HG02588 (cell line): ENCODE measurements at regions not wholly inside any gene's neighbourhood (a gene's known extent, or its start where the extent isn't known, plus 50 kb on each side); places are given as distances from the start of the nearest gene placed in this dataset.

Source experiments
- ATAC-seq: cut with Tn5 transposase; IDR thresholded peaks from one replicate; pipeline ENCODE4 v1.9.1; 2021; ENCODE audit warnings: mild to moderate bottlenecking, moderate library complexity; ENCODE audit not compliant: unreplicated experiment

GRCh38 chr2:217749008-217749407 is 253.8 kb downstream of the TNS1 start:
- ATAC-seq: no peak

DNA sequence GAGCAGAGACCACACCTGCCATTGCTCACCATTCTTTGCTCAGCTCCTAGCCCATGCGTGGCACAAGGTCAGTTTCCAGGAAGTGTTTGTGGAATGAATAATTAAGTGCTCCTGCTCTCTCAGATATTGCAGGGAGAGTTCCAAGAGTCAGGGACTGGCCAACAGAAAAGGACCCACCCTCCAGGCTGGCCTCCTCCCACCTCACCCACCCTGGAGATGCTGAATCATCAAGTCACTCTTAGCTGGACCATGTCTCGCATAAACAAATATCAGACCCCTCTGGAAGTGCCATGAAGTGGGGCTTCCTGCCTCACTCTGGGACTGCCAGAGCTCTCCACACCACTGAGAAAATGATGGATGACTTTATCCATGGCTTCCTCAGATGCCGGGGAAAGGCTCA is 256.0 kb downstream of the TNS1 start:
- ATAC-seq: no peak

GRCh38 chr2:217743966-217744761 is 258.6 kb downstream of the TNS1 start:
- ATAC-seq: no peak

DNA sequence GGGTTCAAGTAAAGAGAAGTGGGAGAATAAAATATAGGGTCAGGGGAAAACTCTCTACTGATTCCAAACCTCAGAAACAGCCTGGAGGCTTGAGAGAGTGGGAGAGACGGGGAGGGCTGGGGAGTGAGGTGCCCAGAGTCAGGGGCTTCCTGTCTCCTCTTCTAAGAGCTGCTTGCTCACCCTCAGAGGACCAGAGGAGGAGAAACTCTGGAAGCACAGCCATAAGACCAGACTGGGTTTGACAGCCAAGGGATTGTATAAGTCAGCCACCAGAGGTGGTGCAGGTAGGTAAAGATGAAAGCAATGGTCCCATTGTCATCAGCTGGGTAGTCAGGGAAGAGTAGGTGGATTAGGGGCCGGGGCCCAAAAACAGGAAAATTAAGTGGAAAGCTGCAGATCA is 259.4 kb downstream of the TNS1 start:
- ATAC-seq: no peak

- ATAC-seq: no peak
Observed at GRCh38 chr2:217742841-217743240, 260.0 kb downstream of the TNS1 start.

DNA sequence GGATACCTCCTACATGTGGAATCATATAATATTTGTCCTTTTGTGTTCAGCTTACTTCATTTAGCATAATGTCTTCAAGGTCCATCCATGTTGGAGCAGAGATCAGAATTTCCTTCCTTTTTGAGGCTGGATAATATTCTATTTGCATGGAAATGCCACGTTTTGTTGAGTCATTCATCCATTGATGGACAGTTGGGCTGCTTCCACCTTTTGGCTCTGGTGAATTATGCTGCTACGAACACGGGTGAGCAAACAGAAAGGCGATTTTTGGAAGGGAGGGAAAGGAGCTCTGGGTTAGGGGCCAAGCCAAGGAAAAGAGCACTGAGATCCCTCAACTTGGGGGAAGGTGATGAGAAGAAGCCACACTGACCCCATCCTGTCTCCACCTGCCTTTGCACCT is 260.5 kb downstream of the TNS1 start:
- ATAC-seq: no peak

- ATAC-seq: no peak
Observed at GRCh38 chr2:217741381-217741955, 261.3 kb downstream of the TNS1 start.

DNA sequence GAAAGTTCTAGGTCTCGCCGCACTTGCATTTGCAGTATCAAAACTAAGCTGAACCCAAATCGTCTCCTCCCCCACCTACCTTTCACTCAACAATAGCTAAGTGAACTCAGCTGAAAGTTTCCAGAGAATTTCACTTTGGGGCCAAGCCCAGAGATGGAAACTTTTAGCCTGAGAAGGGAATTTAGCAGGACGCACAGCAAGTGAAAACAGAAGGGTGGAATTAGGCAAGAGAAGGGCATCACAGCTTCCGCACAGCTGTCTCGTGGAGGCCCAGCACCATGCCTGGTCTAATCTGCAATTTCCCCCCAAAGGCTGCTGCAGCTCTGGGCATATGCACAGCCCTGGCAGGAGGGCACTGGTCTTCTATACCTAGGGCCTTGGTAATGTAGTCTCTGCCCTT is 262.0 kb downstream of the TNS1 start:
- ATAC-seq: no peak

DNA sequence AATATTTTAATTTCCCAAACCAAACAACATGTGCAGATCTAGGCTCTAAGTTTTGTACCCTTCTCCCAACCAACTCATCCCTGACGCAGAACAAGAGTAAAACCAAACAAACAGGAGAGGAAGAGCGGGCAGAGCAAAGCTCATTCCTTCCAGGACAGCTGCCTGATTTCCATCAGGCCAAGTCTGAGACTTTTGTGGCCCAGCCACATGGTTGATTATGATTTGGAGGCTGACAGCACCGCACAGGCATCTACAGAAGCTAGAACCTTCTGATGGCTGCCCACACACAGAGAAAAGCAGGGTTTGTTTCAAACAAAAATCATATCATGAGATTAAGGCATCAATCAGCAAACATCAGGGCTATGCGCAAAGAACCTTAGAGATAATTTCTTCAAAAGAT is 262.6 kb downstream of the TNS1 start:
- no peak for ATAC-seq

DNA sequence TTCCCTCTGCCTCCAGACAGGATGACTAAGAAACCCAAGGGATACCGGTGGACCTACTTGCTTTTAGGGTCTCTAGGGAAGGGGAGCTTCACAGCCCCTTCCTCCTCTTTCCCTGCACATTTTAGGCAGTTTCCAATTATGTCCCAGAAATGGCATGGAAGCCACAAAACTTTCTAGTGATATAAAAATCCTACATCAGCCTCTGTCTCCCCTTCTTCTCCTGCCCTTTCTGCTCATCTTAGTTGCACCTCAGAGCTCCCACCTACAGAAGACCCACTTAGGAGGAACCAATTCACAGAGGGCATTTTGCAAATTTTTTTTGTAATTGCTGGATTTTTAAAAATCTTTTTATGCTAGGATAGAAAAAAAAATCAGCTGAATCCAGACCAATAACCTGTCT is 263.1 kb downstream of the TNS1 start:
- no peak for ATAC-seq

GRCh38 chr2:217738061-217738460 is 264.7 kb downstream of the TNS1 start:
- ATAC-seq: no peak

DNA sequence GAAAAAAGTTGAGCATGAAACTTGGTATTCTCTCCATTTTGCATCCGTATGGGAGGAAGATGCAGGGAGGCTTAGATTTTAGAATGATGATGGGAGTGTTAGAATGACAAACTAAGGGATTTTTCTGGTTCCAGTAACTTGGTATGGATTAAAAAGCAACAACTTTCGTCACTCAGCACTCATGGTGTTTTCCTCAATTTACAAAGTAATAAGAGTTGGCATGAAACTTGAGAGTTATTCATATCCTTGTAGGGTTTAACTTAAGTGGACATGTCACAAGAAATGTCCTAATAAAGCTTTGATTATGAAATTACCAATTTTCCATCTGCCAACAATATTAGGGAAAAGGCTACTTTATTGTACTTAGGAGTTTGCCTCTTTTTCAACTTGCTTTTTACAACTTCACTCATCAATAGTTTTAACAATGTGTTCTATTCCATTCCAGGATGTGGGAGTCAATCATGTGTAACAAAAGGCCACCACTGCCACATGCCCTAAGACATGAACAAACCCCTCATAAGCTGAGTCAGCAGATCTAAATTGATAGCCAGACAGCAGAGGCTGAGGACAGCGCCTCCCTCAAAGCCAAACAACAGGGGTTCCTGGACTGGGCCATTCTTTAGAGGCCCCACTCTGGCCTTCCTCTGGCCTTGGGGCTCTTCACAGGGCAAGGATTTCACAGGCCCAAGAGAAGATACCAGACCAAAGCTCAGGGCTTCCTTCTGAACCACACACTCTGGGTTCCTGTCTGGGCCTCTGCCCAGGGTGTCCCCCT is 265.8 kb downstream of the TNS1 start:
- no peak for ATAC-seq

DNA sequence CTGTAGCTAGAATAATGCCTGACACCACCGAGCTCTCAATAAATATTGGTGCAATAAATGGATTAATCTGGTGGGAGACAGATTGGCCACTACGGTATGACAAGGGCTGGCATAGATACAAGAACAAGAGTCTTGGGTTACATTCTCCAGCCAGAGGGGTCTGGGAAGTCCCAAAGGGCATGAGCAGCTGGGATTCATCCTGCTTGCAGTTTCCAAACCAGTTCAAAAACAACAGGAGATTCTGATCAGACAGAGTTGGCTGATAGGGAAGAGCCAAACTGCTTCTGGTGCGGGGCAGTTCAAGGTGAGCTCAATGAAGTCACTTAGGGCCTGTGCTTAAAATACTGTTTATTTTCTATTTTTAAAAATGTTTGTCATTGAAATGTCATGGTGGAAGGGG is 266.9 kb downstream of the TNS1 start:
- ATAC-seq: no peak

DNA sequence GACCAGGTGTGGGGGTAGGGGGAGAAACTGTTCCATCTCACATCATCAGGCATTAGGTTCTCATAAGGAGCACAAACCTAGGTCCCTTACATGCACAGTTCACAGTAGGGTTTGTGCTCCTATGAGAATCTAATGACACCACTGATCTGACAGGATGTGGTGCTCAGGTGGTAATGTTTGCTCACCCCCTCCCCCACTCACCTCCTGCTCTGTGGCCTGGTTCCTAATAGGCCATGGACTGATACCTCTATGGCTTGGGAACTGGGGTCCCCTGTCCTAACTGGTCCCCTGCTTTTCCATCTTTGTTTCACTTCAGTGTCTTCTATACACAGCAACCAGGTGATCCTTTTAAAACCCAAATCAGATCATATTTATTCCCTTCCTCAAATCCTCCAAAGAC is 267.8 kb downstream of the TNS1 start:
- no peak for ATAC-seq

DNA sequence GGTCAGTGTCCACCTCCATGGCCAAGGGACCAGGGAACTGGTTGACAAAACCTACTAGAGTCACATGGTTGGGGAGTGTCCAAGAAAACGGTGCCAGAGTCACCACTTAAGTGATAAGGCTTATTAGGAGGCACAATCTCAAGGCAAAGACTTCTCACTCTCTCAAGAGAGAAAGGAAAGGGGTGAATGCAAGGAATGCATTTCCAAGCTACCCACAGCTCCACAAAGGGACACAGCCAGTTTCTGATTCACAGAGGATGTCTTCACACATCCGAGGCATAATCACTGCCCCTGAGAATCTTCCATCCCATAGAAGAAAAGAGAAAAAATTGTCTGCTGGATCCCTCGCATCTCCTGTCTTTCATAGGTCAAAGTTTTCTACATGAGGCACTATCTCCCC is 269.3 kb downstream of the TNS1 start:
- ATAC-seq: no peak

GRCh38 chr2:217732992-217733391 is 269.8 kb downstream of the TNS1 start:
- no peak for ATAC-seq

DNA sequence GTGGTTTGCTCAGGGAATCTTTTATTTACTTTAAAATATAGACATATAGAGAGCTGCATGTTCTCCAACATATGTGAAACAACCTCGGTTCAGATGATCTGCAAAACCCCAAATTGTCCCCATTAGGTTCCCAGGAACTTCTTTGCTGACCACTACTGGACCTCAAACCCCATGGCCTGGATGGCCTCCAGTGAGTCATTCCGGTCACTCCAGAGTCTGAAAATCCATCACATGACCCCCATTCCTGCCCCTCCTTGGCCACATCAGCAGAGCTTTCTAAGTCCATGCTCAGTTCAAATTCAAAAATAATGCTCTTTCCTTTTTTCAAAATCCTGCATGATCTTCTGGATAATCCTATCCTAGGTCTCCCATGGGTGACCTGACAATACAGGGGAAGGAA is 271.0 kb downstream of the TNS1 start:
- ATAC-seq: no peak

DNA sequence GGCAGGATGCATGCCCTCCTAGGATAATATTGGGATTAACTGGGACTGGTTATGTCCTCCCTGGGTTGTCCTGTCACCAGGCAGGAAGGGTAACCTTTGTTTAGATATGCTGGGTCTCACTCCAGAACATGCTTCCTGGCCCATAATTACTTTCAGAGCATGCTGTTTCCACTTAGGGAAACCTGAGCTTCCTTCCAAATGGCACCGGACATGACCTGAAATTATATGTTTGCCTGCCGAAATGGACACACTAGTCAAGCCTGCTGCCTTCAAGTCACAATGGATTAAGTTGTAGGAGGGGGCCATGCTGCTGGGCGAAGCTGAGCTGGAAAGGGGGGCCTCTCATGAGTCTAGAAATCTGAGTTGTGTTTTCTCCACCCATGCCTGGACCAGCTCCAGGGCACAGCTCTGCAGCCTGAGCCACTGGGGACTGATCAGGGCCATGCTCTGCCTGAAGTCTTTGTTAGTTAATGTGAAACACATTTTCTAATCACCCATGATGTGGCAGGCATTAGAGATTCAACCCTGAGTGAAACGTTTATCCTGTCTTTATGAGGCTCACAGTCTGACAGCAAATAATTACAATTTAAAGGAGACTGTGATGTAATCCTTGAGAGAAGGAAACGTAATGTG is 273.3 kb downstream of the TNS1 start:
- ATAC-seq: no peak

DNA sequence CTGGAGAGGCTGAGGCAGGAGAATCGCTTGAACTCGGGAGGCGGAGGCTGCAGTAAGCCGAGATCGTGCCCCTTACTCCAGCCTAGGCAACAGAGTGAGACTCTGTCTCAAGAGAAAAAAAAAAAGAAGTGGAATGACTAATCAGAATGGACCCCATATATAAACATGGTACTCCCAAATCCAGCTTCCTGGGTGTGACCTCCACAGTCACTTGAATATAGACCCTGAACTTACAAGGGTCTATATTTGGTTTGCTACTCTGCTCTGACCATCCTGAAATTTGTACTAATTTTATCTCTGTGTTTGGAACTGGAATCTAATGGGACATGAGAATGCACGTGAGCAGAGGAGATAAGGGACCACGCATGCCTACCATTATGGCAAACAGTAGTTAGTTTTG is 275.0 kb downstream of the TNS1 start:
- no peak for ATAC-seq

- ATAC-seq: no peak
Observed at GRCh38 chr2:217725409-217725808, 277.4 kb downstream of the TNS1 start.

DNA sequence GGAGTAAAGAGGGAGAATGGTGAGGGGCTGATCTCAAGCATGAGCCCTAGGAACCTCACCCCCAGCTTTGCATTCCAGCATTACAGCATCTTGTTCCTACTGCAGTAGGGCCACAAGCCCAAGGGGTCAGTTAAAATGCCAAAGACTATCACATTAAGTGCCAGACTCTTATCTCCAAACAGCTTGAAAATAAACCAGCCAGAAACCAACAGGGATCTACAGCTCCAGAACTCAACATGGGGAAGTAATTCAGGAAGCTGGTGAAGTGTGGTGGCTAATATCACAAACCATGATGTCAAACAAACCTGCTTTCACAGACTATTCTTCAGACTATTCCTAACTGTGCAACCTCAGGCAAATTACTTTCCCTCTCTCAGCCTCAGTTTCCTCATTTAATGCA is 278.3 kb downstream of the TNS1 start:
- no peak for ATAC-seq

DNA sequence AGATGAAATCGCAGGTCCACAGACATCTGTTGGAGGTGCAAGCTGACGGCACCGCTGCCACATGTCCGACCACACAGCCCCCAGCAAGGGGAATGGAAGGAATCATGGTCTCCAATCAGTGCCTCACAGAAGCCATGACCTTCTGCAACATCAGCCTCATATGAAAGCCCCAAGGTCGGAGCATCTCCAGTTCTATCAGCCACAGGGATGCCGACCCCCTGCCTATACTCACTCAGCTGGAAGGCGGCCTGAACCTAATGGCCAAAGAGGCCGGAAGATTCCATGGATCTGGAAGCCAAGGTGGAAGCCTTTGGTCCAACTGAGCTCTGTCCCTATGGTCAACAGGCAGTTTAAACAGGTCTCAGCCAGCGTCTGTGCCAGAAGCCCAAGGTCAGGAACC is 278.8 kb downstream of the TNS1 start:
- ATAC-seq: no peak
